Kidney (tissue), 13 donors: ENCODE measurements at regions not wholly inside any gene's neighbourhood (a gene's known extent, or its start where the extent isn't known, plus 50 kb on each side); places are given as distances from the start of the nearest gene placed in this dataset.

ENCODE experiments used
- DNase-seq, 5 donors: peaks; one replicate each; pipeline ENCODE4 v3.0.0-alpha.2; 2013 to 2020
- FAIRE-seq: peaks from 2 replicates; lab custom pipeline; 2012; peaks lifted over from hg19 to GRCh38; lab: Jason Lieb, UNC
- H3K27ac ChIP-seq, 2 donors: one replicate each; pipeline ENCODE4 v1.7.0; 2013; ENCODE audit warnings: low read depth in 2 of 2, low read length in 2 of 2, inconsistent platforms in 1 of 2
- H3K27me3 ChIP-seq: one replicate; pipeline ENCODE4 v1.7.1; 2013; ENCODE audit warnings: low read length, inconsistent platforms; ENCODE audit not compliant: control insufficient read depth, insufficient read depth
- H3K36me3 ChIP-seq, 3 donors: one replicate each; pipeline versions ENCODE4 v1.7.0 to v1.7.1; 2013; ENCODE audit warnings: low read length in 3 of 3, control low read depth in 1 of 3, inconsistent platforms in 1 of 3; ENCODE audit not compliant: insufficient read depth in 3 of 3, control insufficient read depth in 2 of 3
- H3K4me1 ChIP-seq, 3 donors: one replicate each; pipeline versions ENCODE4 v1.7.0 to v1.7.1; 2013; ENCODE audit warnings: low read length in 3 of 3, inconsistent platforms in 1 of 3, low read depth in 1 of 3; ENCODE audit not compliant: control insufficient read depth in 2 of 3, insufficient read depth in 2 of 3
- H3K4me3 ChIP-seq, 3 donors: one replicate each; pipeline versions ENCODE4 v1.7.0 to v1.8.1; 2013; ENCODE audit warnings: low read length in 3 of 3, control low read depth in 1 of 3, inconsistent platforms in 1 of 3
- H3K9ac ChIP-seq, 3 donors: one replicate each; pipeline versions ENCODE4 v1.7.0 to v1.7.1; 2013; ENCODE audit warnings: low read length in 3 of 3, control low read depth in 1 of 3, inconsistent platforms in 1 of 3
- H3K9me3 ChIP-seq, 3 donors: one replicate each; pipeline versions ENCODE4 v1.7.0 to v1.7.1; 2013; ENCODE audit warnings: low read length in 3 of 3, control low read depth in 1 of 3, inconsistent platforms in 1 of 3; ENCODE audit not compliant: control insufficient read depth in 2 of 3, insufficient read depth in 1 of 3
- CTCF ChIP-seq: IDR thresholded peaks from 3 replicates; pipeline ENCODE4 v1.5.1; 2012; ENCODE audit warnings: mild to moderate bottlenecking, moderate library complexity, borderline replicate concordance; ENCODE audit not compliant: insufficient read depth; ENCODE audit errors: extremely low read depth
- intact Hi-C: fragments of 100-400 bp; cut with DNase I; formaldehyde crosslinking; loops from one replicate; pipeline ENCODE4 v1.11.1; 2022
- donor health status: control.
- donor health status: control.
- donor health status: control.
- donor health status: control.
- donor health status: control.
- donor health status: DM: yes; HTN: yes; CAD: no.
- donor health status: Normal renal cell carcinoma (clear cell type).

- H3K27ac ChIP-seq = no peak overlapping the region
Measured at GRCh38 chr6:105882828-105883227, 203.3 kb upstream of the PRDM1 start.

GRCh38 chr6:105882121-105882803 is 203.9 kb upstream of the PRDM1 start:
- DNase-seq (peak in 1 of 5 donors; percentile 14), FAIRE-seq (no peak)
- Histone ChIP-seq H3K9me3 (no peaks in the 10 kb centered on the region), H3K4me3 (no peak overlapping the region), H3K27ac (no peak overlapping the region), H3K36me3 (no peaks in the 10 kb centered on the region), H3K27me3 (no peaks in the 10 kb centered on the region), H3K4me1 (no peaks in the 10 kb centered on the region), H3K9ac (no peak overlapping the region)
- intact Hi-C loops = no loop called here
- TF ChIP-seq CTCF = no peak

More at GRCh38 chr6:105882828-105883227, 203.3 kb upstream of the PRDM1 start:
- no peak for TF ChIP-seq CTCF
- DNase-seq = peak in 1 of 5 donors; percentile 13
- no peak overlapping the region for H3K9ac ChIP-seq
- H3K36me3 ChIP-seq = no peaks in the 10 kb centered on the region
- no peaks in the 10 kb centered on the region for H3K4me1 ChIP-seq
- intact Hi-C loops = no loop called here
- no peak overlapping the region for H3K4me3 ChIP-seq
- H3K27me3 ChIP-seq = no peaks in the 10 kb centered on the region
- H3K9me3 ChIP-seq = no peaks in the 10 kb centered on the region
- no peak for FAIRE-seq

- intact Hi-C loops = no loop called here
- no peak for TF ChIP-seq CTCF
- Histone ChIP-seq H3K27me3 (no peaks in the 10 kb centered on the region), H3K36me3 (no peaks in the 10 kb centered on the region), H3K27ac (no peak overlapping the region), H3K9me3 (no peaks in the 10 kb centered on the region), H3K4me3 (no peak overlapping the region), H3K4me1 (no peaks in the 10 kb centered on the region), H3K9ac (no peak overlapping the region)
- FAIRE-seq (no peak), DNase-seq (no peak)
Measured at GRCh38 chr6:105881608-105882007, 204.5 kb upstream of the PRDM1 start.
